HepG2 (cell line): ENCODE measurements at regions not wholly inside any gene's neighbourhood (a gene's known extent, or its start where the extent isn't known, plus 50 kb on each side); places are given as distances from the start of the nearest gene placed in this dataset.

ENCODE experiments used
- ATAC-seq: fragments of 200-7000 bp; cut with Tn5 transposase; 3 replicates; pipeline ENCODE4 v1.9.1; 2020; ENCODE audit warnings: mild to moderate bottlenecking, moderate library complexity
- BruUV-seq: library from RNA; stranded (reverse); fragments of 400-500 nt; replicated peaks from 2 replicates; lab custom pipeline; 2021; lab: Mats Ljungman, UMichigan
- CTCF ChIA-PET: fragments of 300-600 bp; formaldehyde crosslinking; extraction: SDS; loops from one replicate; lab custom pipeline; 2021; ENCODE audit warnings: low total read pairs, inconsistent platforms, low intra/inter-chr PET ratio; lab: Yijun Ruan, JAX
- POLR2A ChIA-PET: fragments of 350-600 bp; sonication (Branson Sonifier 250); formaldehyde crosslinking; loops from one replicate; lab custom pipeline; 2020; ENCODE audit warnings: antibody characterized with exemption, inconsistent platforms; lab: Yijun Ruan, JAX
- DNase-seq: peaks from one replicate; pipeline ENCODE4 v3.0.0-alpha.2; 2015; ENCODE audit warnings: low spot score
- FAIRE-seq: peaks from 3 replicates; lab custom pipeline; 2011; peaks lifted over from hg19 to GRCh38; lab: Jason Lieb, UNC
- H2AFZ ChIP-seq: one replicate; pipeline ENCODE4 v1.6.1; 2011; ENCODE audit warnings: low read length, inconsistent platforms
- H3K27ac ChIP-seq: fragments of 300-600 bp; 3 replicates; pipeline ENCODE4 v1.8.0; 2011; ENCODE audit warnings: mixed run types, mild to moderate bottlenecking, mixed read lengths, low read length, inconsistent platforms; ENCODE audit not compliant: insufficient read depth; ENCODE audit errors: extremely low read length
- H3K27me3 ChIP-seq, 2 experiments: fragments of 200-600 bp in 1 of 2; 2 replicates in 1 of 2; 3 replicates in 1 of 2; pipeline versions ENCODE4 v1.6.0 to v1.8.0; 2011; ENCODE audit warnings: low read length in 2 of 2, mild to moderate bottlenecking in 2 of 2, moderate library complexity in 2 of 2, inconsistent platforms in 1 of 2; ENCODE audit not compliant: insufficient read depth in 2 of 2, control insufficient read depth in 1 of 2
- H3K36me3 ChIP-seq, 2 experiments: fragments of 200-600 bp in 1 of 2; replicated peaks in 1 of 2; 2 replicates in 1 of 2; 3 replicates in 1 of 2; pipeline versions ENCODE4 v1.5.1 to v1.8.0; 2011; ENCODE audit warnings: low read length in 2 of 2, inconsistent platforms in 1 of 2; ENCODE audit not compliant: insufficient read depth in 2 of 2, control insufficient read depth in 1 of 2
- H3K4me1 ChIP-seq: 2 replicates; pipeline ENCODE4 v1.5.1; 2012; ENCODE audit warnings: low read length, inconsistent platforms; ENCODE audit not compliant: insufficient read depth
- H3K4me2 ChIP-seq: 2 replicates; pipeline ENCODE4 v1.6.0; 2011; ENCODE audit warnings: low read depth, low read length, inconsistent platforms
- H3K4me3 ChIP-seq, 3 experiments: fragments of 200-600 bp in 1 of 3; sonication (generic), shearing (Covaris generic) in 1 of 3; replicated peaks in 1 of 3; 2 replicates each; pipeline ENCODE4 v1.5.1; 2011 to 2016; ENCODE audit warnings: low read length in 3 of 3, inconsistent platforms in 2 of 3, low read depth in 2 of 3, mild to moderate bottlenecking in 2 of 3, control low read depth in 1 of 3, mixed read lengths in 1 of 3; ENCODE audit not compliant: insufficient read depth in 1 of 3
- H3K79me2 ChIP-seq: one replicate; pipeline ENCODE4 v1.6.1; 2011; ENCODE audit warnings: low read length, inconsistent platforms; ENCODE audit not compliant: insufficient read depth
- H3K9ac ChIP-seq: 2 replicates; pipeline ENCODE4 v1.6.0; 2011; ENCODE audit warnings: mild to moderate bottlenecking, low read depth, low read length, inconsistent platforms; ENCODE audit not compliant: insufficient read depth
- H3K9me3 ChIP-seq: 2 replicates; pipeline ENCODE4 v1.5.1; 2012; ENCODE audit warnings: mild to moderate bottlenecking, low read length
- H4K20me1 ChIP-seq: 2 replicates; pipeline ENCODE4 v1.6.0; 2011; ENCODE audit warnings: inconsistent platforms, mild to moderate bottlenecking, low read length, moderate library complexity; ENCODE audit not compliant: insufficient read depth
- ATRX ChIP-seq: sonication (generic); formaldehyde crosslinking; IDR thresholded peaks from 2 replicates; pipeline ENCODE4 v1.4.0; 2020; ENCODE audit warnings: missing genetic modification reagents, borderline replicate concordance
- EZH2 ChIP-seq: conservative IDR thresholded peaks from 2 replicates; pipeline ENCODE4 v1.6.1; 2012; ENCODE audit warnings: mild to moderate bottlenecking, low read depth, low read length, moderate library complexity
- KDM6A ChIP-seq: IDR thresholded peaks from 2 replicates; pipeline ENCODE4 v1.6.1; 2016; ENCODE audit warnings: low read depth
- KLF15 ChIP-seq: sonication (generic); formaldehyde crosslinking; IDR thresholded peaks from 2 replicates; pipeline ENCODE4 v1.8.1; 2023; ENCODE audit warnings: borderline replicate concordance, mild to moderate bottlenecking, inconsistent platforms, missing genetic modification reagents, mixed read lengths
- MBNL3 ChIP-seq: fragments of 250-450 bp; sonication (Bioruptor Pico); conservative IDR thresholded peaks from 2 replicates; pipeline ENCODE4 v1.8.0; 2022; ENCODE audit warnings: mild to moderate bottlenecking, inconsistent platforms
- POLR2G ChIP-seq: fragments of 200-400 bp; formaldehyde crosslinking; IDR thresholded peaks from 2 replicates; pipeline ENCODE4 v1.6.1; 2018; ENCODE audit warnings: mild to moderate bottlenecking, low read depth, low read length, moderate library complexity
- ZNF207 ChIP-seq: fragments of 450-650 bp; IDR thresholded peaks from 2 replicates; pipeline ENCODE4 v1.6.1; 2016; ENCODE audit warnings: antibody characterized with exemption, borderline replicate concordance
- WGBS: methylation state at CpG from one replicate; pipeline ENCODE4 v1.1.6; 2017; ENCODE audit warnings: low lambda C conversion rate; 5-methylcytosine and 5-hydroxymethylcytosine counted together
- in situ Hi-C: cut with HindIII; loops from 2 replicates; pipeline ENCODE4 v1.10.0; 2017; ENCODE audit warnings: low pct_unique_long_range_greater_than_20kb; ENCODE audit not compliant: extremely low pct_ligation_motif_present
- intact Hi-C: fragments of 100-400 bp; cut with micrococcal nuclease; formaldehyde crosslinking; loops from one replicate; pipeline ENCODE4 v1.10.0; 2022; ENCODE audit not compliant: unreplicated experiment
- TF ChIP-seq, protein P1 (sequence below): sonication (generic); formaldehyde crosslinking; IDR thresholded peaks from 2 replicates; pipeline ENCODE4 v1.5.0; 2020; ENCODE audit warnings: missing genetic modification reagents
- TF ChIP-seq, protein P2 (sequence below): sonication (generic); formaldehyde crosslinking; IDR thresholded peaks from 2 replicates; pipeline ENCODE4 v1.5.1; 2020; ENCODE audit warnings: mild to moderate bottlenecking, moderate library complexity, missing genetic modification reagents
- TF ChIP-seq, protein P3 (sequence below): sonication (generic); formaldehyde crosslinking; IDR thresholded peaks from 2 replicates; pipeline ENCODE4 v1.4.0; 2020; ENCODE audit warnings: mild to moderate bottlenecking, missing genetic modification reagents

- Histone ChIP-seq H4K20me1 (no peaks in the 10 kb centered on the region), H3K9ac (no peak overlapping the region), H3K27ac (no peak overlapping the region), H2AFZ (no peak overlapping the region), H3K4me3 (no peak overlapping the region)
- 25% methylated on average over 4 of the region's 4 CpGs for WGBS
- CTCF ChIA-PET, result no interaction called here
- no TSS peak for BruUV-seq
- DNase-seq, result no peak
- no peak for ATAC-seq
- intact Hi-C loops, result no loop called here
- TF ChIP-seq, protein P1, sequence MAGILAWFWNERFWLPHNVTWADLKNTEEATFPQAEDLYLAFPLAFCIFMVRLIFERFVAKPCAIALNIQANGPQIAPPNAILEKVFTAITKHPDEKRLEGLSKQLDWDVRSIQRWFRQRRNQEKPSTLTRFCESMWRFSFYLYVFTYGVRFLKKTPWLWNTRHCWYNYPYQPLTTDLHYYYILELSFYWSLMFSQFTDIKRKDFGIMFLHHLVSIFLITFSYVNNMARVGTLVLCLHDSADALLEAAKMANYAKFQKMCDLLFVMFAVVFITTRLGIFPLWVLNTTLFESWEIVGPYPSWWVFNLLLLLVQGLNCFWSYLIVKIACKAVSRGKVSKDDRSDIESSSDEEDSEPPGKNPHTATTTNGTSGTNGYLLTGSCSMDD (CRISPR knock-in tag), result no peak
- TF ChIP-seq EZH2 (no peak), POLR2G (no peak), MBNL3 (no peak), ZNF207 (no peak), ATRX (CRISPR knock-in tag) (no peak), KLF15 (CRISPR knock-in tag) (no peak), KDM6A (CRISPR knock-in tag) (no peak)
- TF ChIP-seq, protein P2, sequence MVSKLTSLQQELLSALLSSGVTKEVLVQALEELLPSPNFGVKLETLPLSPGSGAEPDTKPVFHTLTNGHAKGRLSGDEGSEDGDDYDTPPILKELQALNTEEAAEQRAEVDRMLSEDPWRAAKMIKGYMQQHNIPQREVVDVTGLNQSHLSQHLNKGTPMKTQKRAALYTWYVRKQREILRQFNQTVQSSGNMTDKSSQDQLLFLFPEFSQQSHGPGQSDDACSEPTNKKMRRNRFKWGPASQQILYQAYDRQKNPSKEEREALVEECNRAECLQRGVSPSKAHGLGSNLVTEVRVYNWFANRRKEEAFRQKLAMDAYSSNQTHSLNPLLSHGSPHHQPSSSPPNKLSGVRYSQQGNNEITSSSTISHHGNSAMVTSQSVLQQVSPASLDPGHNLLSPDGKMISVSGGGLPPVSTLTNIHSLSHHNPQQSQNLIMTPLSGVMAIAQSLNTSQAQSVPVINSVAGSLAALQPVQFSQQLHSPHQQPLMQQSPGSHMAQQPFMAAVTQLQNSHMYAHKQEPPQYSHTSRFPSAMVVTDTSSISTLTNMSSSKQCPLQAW (CRISPR knock-in tag), result no peak
- TF ChIP-seq, protein P3, sequence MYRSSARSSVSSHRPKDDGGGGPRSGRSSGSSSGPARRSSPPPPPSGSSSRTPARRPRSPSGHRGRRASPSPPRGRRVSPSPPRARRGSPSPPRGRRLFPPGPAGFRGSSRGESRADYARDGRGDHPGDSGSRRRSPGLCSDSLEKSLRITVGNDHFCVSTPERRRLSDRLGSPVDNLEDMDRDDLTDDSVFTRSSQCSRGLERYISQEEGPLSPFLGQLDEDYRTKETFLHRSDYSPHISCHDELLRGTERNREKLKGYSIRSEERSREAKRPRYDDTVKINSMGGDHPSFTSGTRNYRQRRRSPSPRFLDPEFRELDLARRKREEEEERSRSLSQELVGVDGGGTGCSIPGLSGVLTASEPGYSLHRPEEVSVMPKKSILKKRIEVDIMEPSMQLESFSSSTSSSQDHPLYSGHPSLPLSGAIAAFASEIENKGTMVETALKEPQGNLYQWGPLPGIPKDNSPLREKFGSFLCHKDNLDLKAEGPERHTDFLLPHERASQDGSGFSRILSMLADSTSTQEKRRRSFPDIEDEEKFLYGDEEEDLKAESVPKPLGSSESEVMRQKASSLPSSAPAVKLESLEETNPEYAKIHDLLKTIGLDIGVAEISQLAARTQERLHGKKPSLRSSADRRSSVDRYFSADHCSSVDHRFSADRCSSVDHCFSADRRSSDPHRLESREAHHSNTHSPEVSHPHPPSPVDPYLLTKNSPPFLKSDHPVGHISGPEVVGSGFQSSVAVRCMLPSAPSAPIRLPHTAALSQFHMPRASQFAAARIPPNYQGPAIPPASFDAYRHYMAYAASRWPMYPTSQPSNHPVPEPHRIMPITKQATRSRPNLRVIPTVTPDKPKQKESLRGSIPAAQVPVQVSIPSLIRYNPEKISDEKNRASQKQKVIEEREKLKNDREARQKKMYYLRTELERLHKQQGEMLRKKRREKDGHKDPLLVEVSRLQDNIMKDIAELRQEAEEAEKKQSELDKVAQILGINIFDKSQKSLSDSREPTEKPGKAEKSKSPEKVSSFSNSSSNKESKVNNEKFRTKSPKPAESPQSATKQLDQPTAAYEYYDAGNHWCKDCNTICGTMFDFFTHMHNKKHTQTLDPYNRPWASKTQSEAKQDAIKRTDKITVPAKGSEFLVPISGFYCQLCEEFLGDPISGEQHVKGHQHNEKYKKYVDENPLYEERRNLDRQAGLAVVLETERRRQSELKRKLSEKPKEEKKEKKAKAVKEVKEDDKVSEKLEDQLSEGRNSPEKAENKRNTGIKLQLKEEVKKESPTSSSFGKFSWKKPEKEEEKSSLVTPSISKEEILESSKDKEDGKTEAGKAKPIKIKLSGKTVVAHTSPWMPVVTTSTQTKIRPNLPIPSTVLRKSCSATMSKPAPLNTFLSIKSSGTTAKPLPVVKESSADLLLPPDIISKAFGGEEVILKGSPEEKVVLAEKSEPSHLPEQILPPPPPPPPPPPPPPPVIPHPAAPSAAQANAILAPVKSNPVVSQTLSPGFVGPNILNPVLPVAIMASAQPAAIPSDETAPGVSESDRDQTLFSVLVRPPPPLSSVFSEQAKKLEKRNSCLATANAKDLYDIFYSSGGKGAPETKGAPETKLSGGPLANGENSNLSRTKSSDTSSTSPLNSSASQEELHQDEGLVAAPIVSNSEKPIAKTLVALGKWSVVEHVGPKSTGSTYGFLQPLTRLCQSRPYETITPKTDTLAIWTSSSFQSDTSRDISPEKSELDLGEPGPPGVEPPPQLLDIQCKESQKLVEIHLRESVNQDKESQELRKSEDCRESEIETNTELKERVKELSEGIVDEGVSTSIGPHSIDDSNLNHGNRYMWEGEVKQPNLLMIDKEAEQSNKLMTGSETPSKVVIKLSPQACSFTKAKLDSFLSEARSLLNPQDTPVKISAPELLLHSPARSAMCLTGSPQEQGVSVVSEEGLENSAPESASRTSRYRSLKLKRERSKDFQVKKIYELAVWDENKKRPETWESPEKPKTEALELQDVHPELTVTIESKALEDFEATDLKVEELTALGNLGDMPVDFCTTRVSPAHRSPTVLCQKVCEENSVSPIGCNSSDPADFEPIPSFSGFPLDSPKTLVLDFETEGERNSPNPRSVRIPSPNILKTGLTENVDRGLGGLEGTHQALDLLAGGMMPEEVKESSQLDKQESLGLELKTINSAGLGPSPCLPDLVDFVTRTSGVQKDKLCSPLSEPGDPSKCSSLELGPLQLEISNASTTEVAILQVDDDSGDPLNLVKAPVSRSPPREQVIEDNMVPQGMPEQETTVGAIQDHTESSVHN (CRISPR knock-in tag), result no peak
- TF ChIP-seq, all 625 proteins: peak for 0
- in situ Hi-C loops, result no loop called here
- POLR2A ChIA-PET, result no interaction called here
- no peak for FAIRE-seq
- H3K27me3 ChIP-seq, result peaks cover under 1 to 24% of the 10 kb centered on the region in 2 experiments; a peak in 3 of 5 replicates
- no peaks in the 10 kb centered on the region for H3K36me3 ChIP-seq
- H3K4me1 ChIP-seq, result no peaks in the 10 kb centered on the region
- H3K9me3 ChIP-seq, result peaks cover 12% of the 10 kb centered on the region
- H3K79me2 ChIP-seq, result no peaks in the 10 kb centered on the region
- H3K4me2 ChIP-seq, result no peak overlapping the region
These were observed 106.1 kb upstream of the FRG1 start for GRCh38 chr4:189834616-189835015.
